ENCODE measurements at regions not wholly inside any gene's neighbourhood (a gene's known extent, or its start where the extent isn't known, plus 50 kb on each side); places are given as distances from the start of the nearest gene placed in this dataset.

DNA sequence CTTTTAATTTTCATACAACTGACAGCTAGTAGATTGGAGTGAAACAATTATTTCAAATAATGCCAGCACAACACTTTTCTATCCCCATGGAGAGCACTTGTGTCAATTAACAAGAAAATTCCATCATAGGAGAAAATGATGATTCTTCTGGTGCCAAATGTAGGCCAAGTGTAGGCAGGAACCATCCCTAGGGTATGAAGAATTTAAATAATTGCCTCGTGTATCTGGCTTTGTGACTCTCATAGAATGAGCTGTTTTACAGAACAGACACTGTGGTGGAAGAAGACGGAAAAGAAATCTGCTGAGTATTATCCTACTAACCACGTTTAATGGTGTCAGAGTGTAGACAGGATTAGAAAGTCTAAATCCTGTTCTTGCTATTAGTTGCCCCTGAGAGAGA, 1542.2 kb downstream of the LRRC4C start:
- CTCF ChIA-PET (ENCODE audit: low intra/inter-chr PET ratio, low total read pairs) = no interaction called here
- no peak for ATAC-seq
- Histone ChIP-seq H3K9ac (ENCODE audit: insufficient read depth, low read depth, low read length) (no peak overlapping the region), H4K20me1 (ENCODE audit: insufficient read depth, low read length) (no peaks in the 10 kb centered on the region), H2AFZ (ENCODE audit: low read length) (no peak overlapping the region), H3K4me3 (replicated peaks in 1 of 3; ENCODE audit: insufficient read depth in 1 of 3, low read depth in 2 of 3, low read length in 3 of 3) (no peak overlapping the region), H3K4me1 (ENCODE audit: insufficient read depth, low read length) (no peaks in the 10 kb centered on the region), H3K4me2 (ENCODE audit: low read depth, low read length) (no peak overlapping the region), H3K9me3 (ENCODE audit: low read length) (peaks cover 80% of the 10 kb centered on the region), H3K79me2 (ENCODE audit: insufficient read depth, low read length) (no peaks in the 10 kb centered on the region), H3K36me3 (replicated peaks in 1 of 2; ENCODE audit: control insufficient read depth in 1 of 2, insufficient read depth in 2 of 2, low read length in 2 of 2) (no peaks in the 10 kb centered on the region), H3K27me3 (ENCODE audit: control insufficient read depth in 1 of 2, insufficient read depth in 2 of 2, low read length in 2 of 2) (no peaks in the 10 kb centered on the region), H3K27ac (ENCODE audit: extremely low read length, insufficient read depth, low read length) (no peak overlapping the region)
- FAIRE-seq = no peak
- POLR2A ChIA-PET = no interaction called here
- in situ Hi-C loops (cut with HindIII; ENCODE audit: extremely low pct_ligation_motif_present, low pct_unique_long_range_greater_than_20kb) (no loop called here), intact Hi-C loops (cut with micrococcal nuclease; ENCODE audit: unreplicated experiment) (no loop called here)
- no TSS peak for BruUV-seq (replicated peaks)
- 0% methylated on average over 3 of the region's 3 CpGs for WGBS (ENCODE audit: low lambda C conversion rate)
- DNase-seq (ENCODE audit: low spot score) = no peak
- TF ChIP-seq ZNF878 (CRISPR knock-in tag; IDR thresholded peaks at IDR 0.05) (no peak), HOXA7 (CRISPR knock-in tag; IDR thresholded peaks at IDR 0.05) (no peak), JDP2 (CRISPR knock-in tag; IDR thresholded peaks at IDR 0.05; ENCODE audit: borderline replicate concordance) (no peak), GTF3A (CRISPR knock-in tag; conservative IDR thresholded peaks at IDR 0.05) (no peak), SNRNP70 (IDR thresholded peaks at IDR 0.05; ENCODE audit: low read depth, low read length) (no peak), EED (CRISPR knock-in tag; IDR thresholded peaks at IDR 0.05) (no peak), ZMAT3 (CRISPR knock-in tag; conservative IDR thresholded peaks at IDR 0.05) (no peak), SRSF9 (IDR thresholded peaks at IDR 0.05; ENCODE audit: borderline replicate concordance, insufficient read depth, low read depth, low read length, poor library complexity, severe bottlenecking) (no peak), CSRNP2 (CRISPR knock-in tag; conservative IDR thresholded peaks at IDR 0.05; ENCODE audit: low read depth) (no peak), ARNT (IDR thresholded peaks at IDR 0.05) (no peak), NPAS2 (CRISPR knock-in tag; IDR thresholded peaks at IDR 0.05; ENCODE audit: borderline replicate concordance) (no peak), TIGD3 (CRISPR knock-in tag; IDR thresholded peaks at IDR 0.05; ENCODE audit: borderline replicate concordance) (no peak), ZNF143 (CRISPR knock-in tag; IDR thresholded peaks at IDR 0.05) (no peak)
- TF ChIP-seq, protein P1, sequence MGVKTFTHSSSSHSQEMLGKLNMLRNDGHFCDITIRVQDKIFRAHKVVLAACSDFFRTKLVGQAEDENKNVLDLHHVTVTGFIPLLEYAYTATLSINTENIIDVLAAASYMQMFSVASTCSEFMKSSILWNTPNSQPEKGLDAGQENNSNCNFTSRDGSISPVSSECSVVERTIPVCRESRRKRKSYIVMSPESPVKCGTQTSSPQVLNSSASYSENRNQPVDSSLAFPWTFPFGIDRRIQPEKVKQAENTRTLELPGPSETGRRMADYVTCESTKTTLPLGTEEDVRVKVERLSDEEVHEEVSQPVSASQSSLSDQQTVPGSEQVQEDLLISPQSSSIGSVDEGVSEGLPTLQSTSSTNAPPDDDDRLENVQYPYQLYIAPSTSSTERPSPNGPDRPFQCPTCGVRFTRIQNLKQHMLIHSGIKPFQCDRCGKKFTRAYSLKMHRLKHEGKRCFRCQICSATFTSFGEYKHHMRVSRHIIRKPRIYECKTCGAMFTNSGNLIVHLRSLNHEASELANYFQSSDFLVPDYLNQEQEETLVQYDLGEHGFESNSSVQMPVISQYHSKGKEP (CRISPR knock-in tag; IDR thresholded peaks at IDR 0.05) = no peak
- TF ChIP-seq, protein P2, sequence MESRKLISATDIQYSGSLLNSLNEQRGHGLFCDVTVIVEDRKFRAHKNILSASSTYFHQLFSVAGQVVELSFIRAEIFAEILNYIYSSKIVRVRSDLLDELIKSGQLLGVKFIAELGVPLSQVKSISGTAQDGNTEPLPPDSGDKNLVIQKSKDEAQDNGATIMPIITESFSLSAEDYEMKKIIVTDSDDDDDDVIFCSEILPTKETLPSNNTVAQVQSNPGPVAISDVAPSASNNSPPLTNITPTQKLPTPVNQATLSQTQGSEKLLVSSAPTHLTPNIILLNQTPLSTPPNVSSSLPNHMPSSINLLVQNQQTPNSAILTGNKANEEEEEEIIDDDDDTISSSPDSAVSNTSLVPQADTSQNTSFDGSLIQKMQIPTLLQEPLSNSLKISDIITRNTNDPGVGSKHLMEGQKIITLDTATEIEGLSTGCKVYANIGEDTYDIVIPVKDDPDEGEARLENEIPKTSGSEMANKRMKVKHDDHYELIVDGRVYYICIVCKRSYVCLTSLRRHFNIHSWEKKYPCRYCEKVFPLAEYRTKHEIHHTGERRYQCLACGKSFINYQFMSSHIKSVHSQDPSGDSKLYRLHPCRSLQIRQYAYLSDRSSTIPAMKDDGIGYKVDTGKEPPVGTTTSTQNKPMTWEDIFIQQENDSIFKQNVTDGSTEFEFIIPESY (CRISPR knock-in tag; IDR thresholded peaks at IDR 0.05) = no peak
